Liver (tissue), 8 donors: ENCODE measurements at regions not wholly inside any gene's neighbourhood (a gene's known extent, or its start where the extent isn't known, plus 50 kb on each side); places are given as distances from the start of the nearest gene placed in this dataset.

Experiments used
- DNase-seq: peaks from one replicate; pipeline ENCODE4 v3.0.0-alpha.2; 2017; ENCODE audit warnings: low spot score
- H3K27ac ChIP-seq, 2 donors: one replicate each; pipeline ENCODE4 v1.7.0; 2013; ENCODE audit warnings: inconsistent platforms in 2 of 2, low read length in 2 of 2, control low read depth in 1 of 2, low read depth in 1 of 2, mild to moderate bottlenecking in 1 of 2
- H3K27me3 ChIP-seq, 4 donors: one replicate each; pipeline versions ENCODE4 v1.6.1 to v1.7.0; 2013; ENCODE audit warnings: low read length in 3 of 4, inconsistent platforms in 1 of 4, mild to moderate bottlenecking in 1 of 4, moderate library complexity in 1 of 4; ENCODE audit not compliant: control insufficient read depth in 4 of 4, insufficient read depth in 4 of 4
- H3K36me3 ChIP-seq, 4 donors: one replicate each; pipeline versions ENCODE4 v1.6.1 to v1.7.0; 2013; ENCODE audit warnings: low read length in 3 of 4, mild to moderate bottlenecking in 3 of 4, low read depth in 1 of 4, moderate library complexity in 1 of 4; ENCODE audit not compliant: control insufficient read depth in 4 of 4, insufficient read depth in 3 of 4
- H3K4me1 ChIP-seq, 4 donors: one replicate each; pipeline versions ENCODE4 v1.6.1 to v1.7.0; 2013; ENCODE audit warnings: low read length in 3 of 4, mild to moderate bottlenecking in 3 of 4, moderate library complexity in 1 of 4; ENCODE audit not compliant: control insufficient read depth in 4 of 4, insufficient read depth in 4 of 4
- H3K4me3 ChIP-seq, 3 donors: one replicate each; pipeline versions ENCODE4 v1.6.1 to v1.7.0; 2013; ENCODE audit warnings: low read length in 3 of 3, control low read depth in 1 of 3, low read depth in 1 of 3, mild to moderate bottlenecking in 1 of 3
- H3K9ac ChIP-seq, 2 donors: one replicate each; pipeline ENCODE4 v1.7.0; 2013; ENCODE audit warnings: low read length in 2 of 2, mild to moderate bottlenecking in 2 of 2, moderate library complexity in 2 of 2, control low read depth in 1 of 2, low read depth in 1 of 2
- H3K9me3 ChIP-seq, 4 donors: one replicate each; pipeline versions ENCODE4 v1.6.1 to v1.7.0; 2013; ENCODE audit warnings: low read length in 3 of 4; ENCODE audit not compliant: control insufficient read depth in 4 of 4
- EGR1 ChIP-seq, 2 donors: IDR thresholded peaks; 2 replicates each; pipeline ENCODE4 v1.6.1; 2016 to 2018; ENCODE audit warnings: antibody characterized with exemption in 2 of 2, low read depth in 2 of 2
- FOXA1 ChIP-seq: IDR thresholded peaks from 2 replicates; pipeline ENCODE4 v1.6.1; 2016; ENCODE audit warnings: antibody characterized with exemption
- FOXA2 ChIP-seq: IDR thresholded peaks from 2 replicates; pipeline ENCODE4 v1.6.1; 2016; ENCODE audit warnings: antibody characterized with exemption
- GABPA ChIP-seq, 2 donors: IDR thresholded peaks in 1 of 2; conservative IDR thresholded peaks in 1 of 2; 2 replicates each; pipeline ENCODE4 v1.6.1; 2016; ENCODE audit warnings: antibody characterized with exemption in 2 of 2, mild to moderate bottlenecking in 1 of 2, moderate library complexity in 1 of 2
- HNF4A ChIP-seq, 2 donors: conservative IDR thresholded peaks; 2 replicates each; pipeline ENCODE4 v1.6.1; 2016; ENCODE audit warnings: antibody characterized with exemption in 2 of 2, mild to moderate bottlenecking in 2 of 2
- HNF4G ChIP-seq: IDR thresholded peaks from 2 replicates; pipeline ENCODE4 v1.6.1; 2016; ENCODE audit warnings: antibody characterized with exemption
- JUND ChIP-seq, 2 donors: IDR thresholded peaks; 2 replicates each; pipeline ENCODE4 v1.6.1; 2016; ENCODE audit warnings: antibody characterized with exemption in 2 of 2
- NR2F2 ChIP-seq: IDR thresholded peaks from 2 replicates; pipeline ENCODE4 v1.6.1; 2016; ENCODE audit warnings: antibody characterized with exemption
- RAD21 ChIP-seq, 2 donors: IDR thresholded peaks; 2 replicates each; pipeline ENCODE4 v1.6.1; 2016; ENCODE audit warnings: antibody characterized with exemption in 2 of 2, mild to moderate bottlenecking in 2 of 2
- REST ChIP-seq: IDR thresholded peaks from 2 replicates; pipeline ENCODE4 v1.6.1; 2016; ENCODE audit warnings: antibody characterized with exemption, mild to moderate bottlenecking
- RXRA ChIP-seq, 2 donors: IDR thresholded peaks; 2 replicates each; pipeline ENCODE4 v1.6.1; 2017 to 2018; ENCODE audit warnings: antibody characterized with exemption in 2 of 2, mild to moderate bottlenecking in 1 of 2
- SP1 ChIP-seq: IDR thresholded peaks from 2 replicates; pipeline ENCODE4 v1.6.1; 2018; ENCODE audit warnings: antibody characterized with exemption, mild to moderate bottlenecking
- TAF1 ChIP-seq: conservative IDR thresholded peaks from 2 replicates; pipeline ENCODE4 v1.6.1; 2016; ENCODE audit warnings: antibody characterized with exemption, mild to moderate bottlenecking
- YY1 ChIP-seq: IDR thresholded peaks from 2 replicates; pipeline ENCODE4 v1.6.1; 2016; ENCODE audit warnings: antibody characterized with exemption, mild to moderate bottlenecking
- ZBTB33 ChIP-seq: IDR thresholded peaks from 2 replicates; pipeline ENCODE4 v1.6.1; 2016; ENCODE audit warnings: antibody characterized with exemption
- WGBS: extraction: QIAGEN DNeasy Blood & Tissue Kit; methylation state at CpG from one replicate; pipeline ENCODE4 v1.1.7; 2013; 5-methylcytosine and 5-hydroxymethylcytosine counted together
- TF ChIP-seq, protein P1 (sequence below): IDR thresholded peaks from 2 replicates; pipeline ENCODE4 v1.6.1; 2016; ENCODE audit warnings: antibody characterized with exemption
- TF ChIP-seq, protein P2 (sequence below): IDR thresholded peaks from 2 replicates; pipeline ENCODE4 v1.6.1; 2016; ENCODE audit warnings: antibody characterized with exemption
- TF ChIP-seq, protein P3 (sequence below): fragments of 150-350 bp; IDR thresholded peaks from 2 replicates; pipeline ENCODE4 v1.5.1; 2017; ENCODE audit warnings: improper control_type of control experiment, low read depth, low read length; ENCODE audit not compliant: missing input control
- donor health status: healthy.
- donor health status: healthy.
- donor health status: healthy.
- donor health status: healthy.
- donor health status: healthy.

DNA sequence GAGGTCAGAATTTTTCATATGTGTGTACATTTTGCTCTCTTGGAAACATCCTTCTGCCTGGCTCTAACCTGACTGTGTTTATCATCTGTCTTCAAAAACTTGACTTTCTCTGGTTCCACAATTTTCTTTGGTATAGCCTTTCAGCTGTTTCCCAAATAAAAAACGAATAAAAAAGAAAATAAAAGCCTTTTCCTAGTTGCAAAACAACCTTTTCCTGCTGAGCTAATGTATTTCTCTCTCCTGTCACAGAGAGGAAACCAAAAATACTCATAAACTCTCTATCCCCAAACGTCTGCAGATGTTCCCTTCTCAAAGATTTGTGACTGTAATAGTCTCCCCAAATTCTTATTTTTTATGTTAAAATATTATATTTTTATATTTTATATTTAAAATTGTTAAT lies 505.3 kb upstream of the SLC39A10 start:
- H3K9me3 ChIP-seq = no peaks in the 10 kb centered on the region
- no peaks in the 10 kb centered on the region for H3K36me3 ChIP-seq
- no peak overlapping the region for H3K9ac ChIP-seq
- no peak overlapping the region for H3K4me3 ChIP-seq
- no peak overlapping the region for H3K27ac ChIP-seq
- no peaks in the 10 kb centered on the region for H3K4me1 ChIP-seq
- 4% methylated on average over 2 of the region's 2 CpGs for WGBS
- DNase-seq = no peak
- H3K27me3 ChIP-seq = peaks cover 0 to 2% (median 0%) of the 10 kb centered on the region in 4 donors
- TF ChIP-seq REST (no peak), HNF4A (conservative IDR thresholded peaks at IDR 0.05) (no peak), EGR1 (IDR thresholded peaks at IDR 0.05; ENCODE audit: low read depth in 2 of 2) (no peak), FOXA1 (no peak), JUND (IDR thresholded peaks at IDR 0.05) (no peak), TAF1 (no peak), GABPA (IDR thresholded peaks at IDR 0.05 in 1 of 2, conservative IDR thresholded peaks at IDR 0.05 in 1 of 2) (no peak), RXRA (IDR thresholded peaks at IDR 0.05) (no peak), FOXA2 (no peak), ZBTB33 (no peak), RAD21 (IDR thresholded peaks at IDR 0.05) (no peak), YY1 (no peak), SP1 (no peak), NR2F2 (no peak), HNF4G (no peak)
- TF ChIP-seq, protein P1, sequence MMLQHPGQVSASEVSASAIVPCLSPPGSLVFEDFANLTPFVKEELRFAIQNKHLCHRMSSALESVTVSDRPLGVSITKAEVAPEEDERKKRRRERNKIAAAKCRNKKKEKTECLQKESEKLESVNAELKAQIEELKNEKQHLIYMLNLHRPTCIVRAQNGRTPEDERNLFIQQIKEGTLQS = no peak
- TF ChIP-seq, protein P2, sequence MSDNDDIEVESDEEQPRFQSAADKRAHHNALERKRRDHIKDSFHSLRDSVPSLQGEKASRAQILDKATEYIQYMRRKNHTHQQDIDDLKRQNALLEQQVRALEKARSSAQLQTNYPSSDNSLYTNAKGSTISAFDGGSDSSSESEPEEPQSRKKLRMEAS = no peak
- TF ChIP-seq, protein P3, sequence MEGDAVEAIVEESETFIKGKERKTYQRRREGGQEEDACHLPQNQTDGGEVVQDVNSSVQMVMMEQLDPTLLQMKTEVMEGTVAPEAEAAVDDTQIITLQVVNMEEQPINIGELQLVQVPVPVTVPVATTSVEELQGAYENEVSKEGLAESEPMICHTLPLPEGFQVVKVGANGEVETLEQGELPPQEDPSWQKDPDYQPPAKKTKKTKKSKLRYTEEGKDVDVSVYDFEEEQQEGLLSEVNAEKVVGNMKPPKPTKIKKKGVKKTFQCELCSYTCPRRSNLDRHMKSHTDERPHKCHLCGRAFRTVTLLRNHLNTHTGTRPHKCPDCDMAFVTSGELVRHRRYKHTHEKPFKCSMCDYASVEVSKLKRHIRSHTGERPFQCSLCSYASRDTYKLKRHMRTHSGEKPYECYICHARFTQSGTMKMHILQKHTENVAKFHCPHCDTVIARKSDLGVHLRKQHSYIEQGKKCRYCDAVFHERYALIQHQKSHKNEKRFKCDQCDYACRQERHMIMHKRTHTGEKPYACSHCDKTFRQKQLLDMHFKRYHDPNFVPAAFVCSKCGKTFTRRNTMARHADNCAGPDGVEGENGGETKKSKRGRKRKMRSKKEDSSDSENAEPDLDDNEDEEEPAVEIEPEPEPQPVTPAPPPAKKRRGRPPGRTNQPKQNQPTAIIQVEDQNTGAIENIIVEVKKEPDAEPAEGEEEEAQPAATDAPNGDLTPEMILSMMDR = no peak

- Histone ChIP-seq H3K27ac (no peak overlapping the region), H3K36me3 (no peaks in the 10 kb centered on the region)
- TF ChIP-seq FOXA1 (no peak), REST (no peak), FOXA2 (no peak), RAD21 (IDR thresholded peaks at IDR 0.05) (no peak), GABPA (IDR thresholded peaks at IDR 0.05 in 1 of 2, conservative IDR thresholded peaks at IDR 0.05 in 1 of 2) (no peak), YY1 (no peak), JUND (IDR thresholded peaks at IDR 0.05) (no peak), TAF1 (no peak), ZBTB33 (no peak), NR2F2 (no peak)
- TF ChIP-seq, protein P2 = no peak
- TF ChIP-seq, protein P1 = no peak
Observed at GRCh38 chr2:195150819-195151218, 506.2 kb upstream of the SLC39A10 start.

More at GRCh38 chr2:195150819-195151218, 506.2 kb upstream of the SLC39A10 start:
- H3K9me3 ChIP-seq = no peaks in the 10 kb centered on the region
- WGBS = 64% methylated on average over 2 of the region's 2 CpGs
- H3K4me3 ChIP-seq = no peak overlapping the region
- no peak for DNase-seq
- no peak overlapping the region for H3K9ac ChIP-seq
- H3K27me3 ChIP-seq = peaks cover 0 to 2% (median 0%) of the 10 kb centered on the region in 4 donors
- H3K4me1 ChIP-seq = no peaks in the 10 kb centered on the region
